ENCODE measurements at regions not wholly inside any gene's neighbourhood (a gene's known extent, or its start where the extent isn't known, plus 50 kb on each side); places are given as distances from the start of the nearest gene placed in this dataset.
A peak's percentile ranks its signal among the peaks of the same experiment; 100 is the strongest.

DNA sequence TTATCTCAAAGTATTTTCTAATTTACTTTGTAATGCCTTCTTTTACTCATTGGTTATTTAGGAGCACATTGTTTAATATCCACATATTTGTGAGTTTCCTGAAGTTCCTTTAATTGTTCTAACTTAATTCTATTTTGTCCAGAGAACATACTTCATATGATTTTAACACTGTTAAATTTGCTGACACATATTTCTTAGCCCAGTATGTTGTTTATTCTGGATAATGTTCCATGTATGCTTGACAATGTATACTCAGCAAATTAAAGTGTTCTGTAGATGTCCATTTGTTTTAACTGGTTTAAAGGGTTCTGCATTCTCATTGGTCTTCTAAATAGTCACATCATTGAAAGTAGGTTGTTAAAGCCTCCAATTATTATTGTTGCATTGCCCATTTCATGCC lies 643.7 kb upstream of the NR5A2 start:
- no peak for TF ChIP-seq POLR2AphosphoS5 (IDR thresholded peaks at IDR 0.05)
- TF ChIP-seq EP300 (conservative IDR thresholded peaks at IDR 0.05; ENCODE audit: poor library complexity, severe bottlenecking), result no peak
- TF ChIP-seq SMC3 (conservative IDR thresholded peaks at IDR 0.05; ENCODE audit: poor library complexity), result no peak
- no peak for TF ChIP-seq EZH2 (IDR thresholded peaks at IDR 0.05; ENCODE audit: borderline replicate concordance, insufficient read depth, low read length, poor library complexity, severe bottlenecking)
- no peak for TF ChIP-seq RAD21 (conservative IDR thresholded peaks at IDR 0.05)
- TF ChIP-seq, protein P1, sequence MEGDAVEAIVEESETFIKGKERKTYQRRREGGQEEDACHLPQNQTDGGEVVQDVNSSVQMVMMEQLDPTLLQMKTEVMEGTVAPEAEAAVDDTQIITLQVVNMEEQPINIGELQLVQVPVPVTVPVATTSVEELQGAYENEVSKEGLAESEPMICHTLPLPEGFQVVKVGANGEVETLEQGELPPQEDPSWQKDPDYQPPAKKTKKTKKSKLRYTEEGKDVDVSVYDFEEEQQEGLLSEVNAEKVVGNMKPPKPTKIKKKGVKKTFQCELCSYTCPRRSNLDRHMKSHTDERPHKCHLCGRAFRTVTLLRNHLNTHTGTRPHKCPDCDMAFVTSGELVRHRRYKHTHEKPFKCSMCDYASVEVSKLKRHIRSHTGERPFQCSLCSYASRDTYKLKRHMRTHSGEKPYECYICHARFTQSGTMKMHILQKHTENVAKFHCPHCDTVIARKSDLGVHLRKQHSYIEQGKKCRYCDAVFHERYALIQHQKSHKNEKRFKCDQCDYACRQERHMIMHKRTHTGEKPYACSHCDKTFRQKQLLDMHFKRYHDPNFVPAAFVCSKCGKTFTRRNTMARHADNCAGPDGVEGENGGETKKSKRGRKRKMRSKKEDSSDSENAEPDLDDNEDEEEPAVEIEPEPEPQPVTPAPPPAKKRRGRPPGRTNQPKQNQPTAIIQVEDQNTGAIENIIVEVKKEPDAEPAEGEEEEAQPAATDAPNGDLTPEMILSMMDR (IDR thresholded peaks at IDR 0.05; ENCODE audit: poor library complexity, severe bottlenecking), result no peak
- TF ChIP-seq TAF1 (IDR thresholded peaks at IDR 0.05; ENCODE audit: low read depth), result no peak
- no peak for TF ChIP-seq MXI1 (conservative IDR thresholded peaks at IDR 0.05; ENCODE audit: poor library complexity, severe bottlenecking)
- TF ChIP-seq, protein P2, sequence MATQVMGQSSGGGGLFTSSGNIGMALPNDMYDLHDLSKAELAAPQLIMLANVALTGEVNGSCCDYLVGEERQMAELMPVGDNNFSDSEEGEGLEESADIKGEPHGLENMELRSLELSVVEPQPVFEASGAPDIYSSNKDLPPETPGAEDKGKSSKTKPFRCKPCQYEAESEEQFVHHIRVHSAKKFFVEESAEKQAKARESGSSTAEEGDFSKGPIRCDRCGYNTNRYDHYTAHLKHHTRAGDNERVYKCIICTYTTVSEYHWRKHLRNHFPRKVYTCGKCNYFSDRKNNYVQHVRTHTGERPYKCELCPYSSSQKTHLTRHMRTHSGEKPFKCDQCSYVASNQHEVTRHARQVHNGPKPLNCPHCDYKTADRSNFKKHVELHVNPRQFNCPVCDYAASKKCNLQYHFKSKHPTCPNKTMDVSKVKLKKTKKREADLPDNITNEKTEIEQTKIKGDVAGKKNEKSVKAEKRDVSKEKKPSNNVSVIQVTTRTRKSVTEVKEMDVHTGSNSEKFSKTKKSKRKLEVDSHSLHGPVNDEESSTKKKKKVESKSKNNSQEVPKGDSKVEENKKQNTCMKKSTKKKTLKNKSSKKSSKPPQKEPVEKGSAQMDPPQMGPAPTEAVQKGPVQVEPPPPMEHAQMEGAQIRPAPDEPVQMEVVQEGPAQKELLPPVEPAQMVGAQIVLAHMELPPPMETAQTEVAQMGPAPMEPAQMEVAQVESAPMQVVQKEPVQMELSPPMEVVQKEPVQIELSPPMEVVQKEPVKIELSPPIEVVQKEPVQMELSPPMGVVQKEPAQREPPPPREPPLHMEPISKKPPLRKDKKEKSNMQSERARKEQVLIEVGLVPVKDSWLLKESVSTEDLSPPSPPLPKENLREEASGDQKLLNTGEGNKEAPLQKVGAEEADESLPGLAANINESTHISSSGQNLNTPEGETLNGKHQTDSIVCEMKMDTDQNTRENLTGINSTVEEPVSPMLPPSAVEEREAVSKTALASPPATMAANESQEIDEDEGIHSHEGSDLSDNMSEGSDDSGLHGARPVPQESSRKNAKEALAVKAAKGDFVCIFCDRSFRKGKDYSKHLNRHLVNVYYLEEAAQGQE (IDR thresholded peaks at IDR 0.05; ENCODE audit: borderline replicate concordance), result no peak
- no peaks in the 10 kb centered on the region for H3F3A ChIP-seq (ENCODE audit: insufficient read depth, low read length, poor library complexity, severe bottlenecking)
- no peaks in the 10 kb centered on the region for H3K9me2 ChIP-seq (ENCODE audit: insufficient read depth, low read length)
- H3K27ac ChIP-seq (ENCODE audit: low read length), result no peak overlapping the region
- no peaks in the 10 kb centered on the region for H3K79me2 ChIP-seq (replicated peaks; ENCODE audit: insufficient read depth, low read length)
- no peaks in the 10 kb centered on the region for H3K9me3 ChIP-seq (ENCODE audit: low read length)
- no peaks in the 10 kb centered on the region for H3K36me3 ChIP-seq (ENCODE audit: insufficient read depth, low read length)
- no peaks in the 10 kb centered on the region for H3K27me3 ChIP-seq (ENCODE audit: insufficient read depth, low read depth, low read length)
- no peak overlapping the region for H2AFZ ChIP-seq (ENCODE audit: low read depth, low read length)
- no peaks in the 10 kb centered on the region for H4K20me1 ChIP-seq (ENCODE audit: insufficient read depth)
- no peak overlapping the region for H3K9ac ChIP-seq (ENCODE audit: low read length)
- no peak overlapping the region for H3K4me2 ChIP-seq (ENCODE audit: low read length)
- no peak overlapping the region for H3K4me3 ChIP-seq (ENCODE audit: low read length)

DNA sequence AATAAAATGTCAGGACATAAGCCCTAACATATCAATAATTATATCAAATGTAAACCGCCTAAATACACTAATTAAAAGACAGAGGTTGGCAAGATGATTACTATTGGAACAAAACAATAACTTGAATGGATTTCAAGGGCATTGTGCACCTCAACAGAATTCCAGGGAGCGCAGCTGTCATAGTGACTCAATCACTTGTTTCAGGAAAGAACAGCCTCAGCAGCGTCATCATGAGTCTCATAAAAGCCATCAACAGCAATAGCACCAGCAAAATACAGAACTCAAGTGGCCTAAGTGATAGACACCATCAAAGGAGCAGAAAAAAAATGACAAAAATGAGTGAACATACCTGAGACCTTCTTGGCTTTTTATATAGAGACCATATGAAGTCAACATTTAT lies 632.7 kb upstream of the NR5A2 start:
- H3K9me3 ChIP-seq (ENCODE audit: low read length), result no peaks in the 10 kb centered on the region
- TF ChIP-seq, protein P2 (IDR thresholded peaks at IDR 0.05; ENCODE audit: borderline replicate concordance), result peak; percentile 48
- TF ChIP-seq TAF1 (IDR thresholded peaks at IDR 0.05; ENCODE audit: low read depth) (no peak), MXI1 (conservative IDR thresholded peaks at IDR 0.05; ENCODE audit: poor library complexity, severe bottlenecking) (no peak)
- no peak overlapping the region for H2AFZ ChIP-seq (ENCODE audit: low read depth, low read length)
- H4K20me1 ChIP-seq (ENCODE audit: insufficient read depth), result no peaks in the 10 kb centered on the region
- no peak overlapping the region for H3K4me3 ChIP-seq (ENCODE audit: low read length)
- H3K9ac ChIP-seq (ENCODE audit: low read length), result no peak overlapping the region
- H3K9me2 ChIP-seq (ENCODE audit: insufficient read depth, low read length), result no peaks in the 10 kb centered on the region
- no peaks in the 10 kb centered on the region for H3K27me3 ChIP-seq (ENCODE audit: insufficient read depth, low read depth, low read length)
- no peak overlapping the region for H3K27ac ChIP-seq (ENCODE audit: low read length)
- no peaks in the 10 kb centered on the region for H3K36me3 ChIP-seq (ENCODE audit: insufficient read depth, low read length)
- H3F3A ChIP-seq (ENCODE audit: insufficient read depth, low read length, poor library complexity, severe bottlenecking), result no peaks in the 10 kb centered on the region
- no peak overlapping the region for H3K4me2 ChIP-seq (ENCODE audit: low read length)
- no peaks in the 10 kb centered on the region for H3K79me2 ChIP-seq (replicated peaks; ENCODE audit: insufficient read depth, low read length)

Measured in neural cell (in vitro differentiated cells).